ENCODE measurements at regions not wholly inside any gene's neighbourhood (a gene's known extent, or its start where the extent isn't known, plus 50 kb on each side); places are given as distances from the start of the nearest gene placed in this dataset.

DNA sequence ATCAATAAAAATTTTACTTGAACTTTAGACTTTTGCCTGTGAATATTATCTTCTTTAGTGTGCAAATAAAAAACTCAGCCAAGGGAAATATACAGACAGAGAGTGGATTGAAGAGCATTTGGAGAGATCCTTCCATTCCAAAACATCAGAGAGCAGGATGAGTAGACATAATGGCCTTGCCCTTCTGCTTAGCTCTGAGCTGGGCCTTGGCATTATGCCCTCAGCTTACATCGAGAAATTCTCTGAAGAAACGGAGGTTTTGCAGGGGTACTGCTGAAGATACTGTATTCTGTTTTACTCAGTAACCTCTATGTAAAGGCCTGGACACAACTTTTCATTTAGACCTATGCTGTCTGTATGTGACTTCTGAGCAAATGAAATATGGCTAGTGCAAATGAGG, 317.4 kb downstream of the STIM2 start:
- TF ChIP-seq SUZ12 (IDR thresholded peaks at IDR 0.05; ENCODE audit: extremely low read depth, insufficient read depth, insufficient read length): no peak
- TF ChIP-seq ZNF274 (IDR thresholded peaks at IDR 0.05; ENCODE audit: low read depth, low read length): no peak
- TF ChIP-seq YY1 (IDR thresholded peaks at IDR 0.05; ENCODE audit: insufficient read depth, insufficient read length): no peak

All from NT2/D1 (cell line).